ENCODE measurements at regions not wholly inside any gene's neighbourhood (a gene's known extent, or its start where the extent isn't known, plus 50 kb on each side); places are given as distances from the start of the nearest gene placed in this dataset.

GRCh38 chr4:147363514-147363913 lies 117.4 kb upstream of the EDNRA start:
- no peak overlapping the region for H3K4me3 Mint-ChIP-seq
- H3K27ac Mint-ChIP-seq, result no peak overlapping the region
- no peaks in the 10 kb centered on the region for H3K27me3 Mint-ChIP-seq
- no peaks in the 10 kb centered on the region for H3K4me1 Mint-ChIP-seq (ENCODE audit: low read depth)
- no peaks in the 10 kb centered on the region for H3K9me3 Mint-ChIP-seq
- no peaks in the 10 kb centered on the region for H3K36me3 Mint-ChIP-seq (ENCODE audit: low read depth)

GRCh38 chr4:147365396-147365795 lies 115.5 kb upstream of the EDNRA start:
- Mint-ChIP-seq H3K4me1 (ENCODE audit: low read depth) (no peaks in the 10 kb centered on the region), H3K36me3 (ENCODE audit: low read depth) (no peaks in the 10 kb centered on the region), H3K4me3 (no peak overlapping the region), H3K27me3 (no peaks in the 10 kb centered on the region), H3K27ac (no peak overlapping the region), H3K9me3 (no peaks in the 10 kb centered on the region)

- Mint-ChIP-seq H3K4me1 (ENCODE audit: low read depth) (no peaks in the 10 kb centered on the region), H3K27me3 (no peaks in the 10 kb centered on the region), H3K36me3 (ENCODE audit: low read depth) (no peaks in the 10 kb centered on the region), H3K4me3 (no peak overlapping the region), H3K27ac (no peak overlapping the region), H3K9me3 (no peaks in the 10 kb centered on the region)
Measured at GRCh38 chr4:147366164-147366563, 114.7 kb upstream of the EDNRA start.

GRCh38 chr4:147367891-147368290 lies 113.0 kb upstream of the EDNRA start:
- Mint-ChIP-seq H3K27me3 (no peaks in the 10 kb centered on the region), H3K27ac (no peak overlapping the region), H3K4me3 (no peak overlapping the region), H3K4me1 (ENCODE audit: low read depth) (no peaks in the 10 kb centered on the region), H3K9me3 (no peaks in the 10 kb centered on the region), H3K36me3 (ENCODE audit: low read depth) (no peaks in the 10 kb centered on the region)

GRCh38 chr4:147368948-147369347 lies 111.9 kb upstream of the EDNRA start:
- Mint-ChIP-seq H3K27me3 (no peaks in the 10 kb centered on the region), H3K36me3 (ENCODE audit: low read depth) (no peaks in the 10 kb centered on the region), H3K4me3 (no peak overlapping the region)

GRCh38 chr4:147370473-147370872 lies 110.4 kb upstream of the EDNRA start:
- Mint-ChIP-seq H3K4me1 (ENCODE audit: low read depth) (no peaks in the 10 kb centered on the region), H3K4me3 (no peak overlapping the region), H3K27ac (no peak overlapping the region), H3K9me3 (no peaks in the 10 kb centered on the region), H3K36me3 (ENCODE audit: low read depth) (no peaks in the 10 kb centered on the region), H3K27me3 (no peaks in the 10 kb centered on the region)

More at GRCh38 chr4:147368948-147369347, 111.9 kb upstream of the EDNRA start:
- Mint-ChIP-seq H3K27ac (no peak overlapping the region), H3K9me3 (no peaks in the 10 kb centered on the region), H3K4me1 (ENCODE audit: low read depth) (no peaks in the 10 kb centered on the region)

- Mint-ChIP-seq H3K4me1 (ENCODE audit: low read depth) (no peaks in the 10 kb centered on the region), H3K9me3 (no peaks in the 10 kb centered on the region), H3K27ac (no peak overlapping the region), H3K36me3 (ENCODE audit: low read depth) (no peaks in the 10 kb centered on the region), H3K4me3 (no peak overlapping the region), H3K27me3 (no peaks in the 10 kb centered on the region)
Measured at GRCh38 chr4:147370881-147371280, 110.0 kb upstream of the EDNRA start.

- H3K36me3 Mint-ChIP-seq (ENCODE audit: low read depth), result no peaks in the 10 kb centered on the region
- H3K4me1 Mint-ChIP-seq (ENCODE audit: low read depth), result no peaks in the 10 kb centered on the region
- peaks cover 4% of the 10 kb centered on the region for H3K27me3 Mint-ChIP-seq
- H3K4me3 Mint-ChIP-seq, result no peak overlapping the region
- H3K9me3 Mint-ChIP-seq, result no peaks in the 10 kb centered on the region
- no peak overlapping the region for H3K27ac Mint-ChIP-seq
Measured at GRCh38 chr4:147371661-147372060, 109.2 kb upstream of the EDNRA start.

GRCh38 chr4:147378780-147379179 lies 102.1 kb upstream of the EDNRA start:
- no peak overlapping the region for H3K27ac Mint-ChIP-seq
- peaks cover 4% of the 10 kb centered on the region for H3K27me3 Mint-ChIP-seq
- no peaks in the 10 kb centered on the region for H3K36me3 Mint-ChIP-seq (ENCODE audit: low read depth)
- H3K9me3 Mint-ChIP-seq, result peaks cover 5% of the 10 kb centered on the region
- no peak overlapping the region for H3K4me3 Mint-ChIP-seq
- no peaks in the 10 kb centered on the region for H3K4me1 Mint-ChIP-seq (ENCODE audit: low read depth)

GRCh38 chr4:147381749-147382148 lies 99.1 kb upstream of the EDNRA start:
- no peak overlapping the region for H3K4me3 Mint-ChIP-seq
- H3K4me1 Mint-ChIP-seq (ENCODE audit: low read depth), result no peaks in the 10 kb centered on the region
- H3K27ac Mint-ChIP-seq, result no peak overlapping the region
- H3K9me3 Mint-ChIP-seq, result peaks cover 5% of the 10 kb centered on the region
- no peaks in the 10 kb centered on the region for H3K27me3 Mint-ChIP-seq
- no peaks in the 10 kb centered on the region for H3K36me3 Mint-ChIP-seq (ENCODE audit: low read depth)

GRCh38 chr4:147388018-147388417 lies 92.9 kb upstream of the EDNRA start:
- H3K4me3 Mint-ChIP-seq, result no peak overlapping the region
- no peaks in the 10 kb centered on the region for H3K4me1 Mint-ChIP-seq (ENCODE audit: low read depth)
- H3K36me3 Mint-ChIP-seq (ENCODE audit: low read depth), result no peaks in the 10 kb centered on the region
- H3K27ac Mint-ChIP-seq, result no peak overlapping the region
- no peaks in the 10 kb centered on the region for H3K27me3 Mint-ChIP-seq
- peaks cover 4% of the 10 kb centered on the region for H3K9me3 Mint-ChIP-seq

GRCh38 chr4:147396105-147396504 lies 84.8 kb upstream of the EDNRA start:
- H3K9me3 Mint-ChIP-seq, result peaks cover 3% of the 10 kb centered on the region
- no peaks in the 10 kb centered on the region for H3K27me3 Mint-ChIP-seq
- no peak overlapping the region for H3K4me3 Mint-ChIP-seq
- H3K36me3 Mint-ChIP-seq (ENCODE audit: low read depth), result no peaks in the 10 kb centered on the region
- no peaks in the 10 kb centered on the region for H3K4me1 Mint-ChIP-seq (ENCODE audit: low read depth)
- H3K27ac Mint-ChIP-seq, result no peak overlapping the region

GRCh38 chr4:147398556-147398955 lies 82.3 kb upstream of the EDNRA start:
- H3K27me3 Mint-ChIP-seq, result no peaks in the 10 kb centered on the region
- H3K4me3 Mint-ChIP-seq, result no peak overlapping the region
- H3K27ac Mint-ChIP-seq, result no peak overlapping the region
- no peaks in the 10 kb centered on the region for H3K4me1 Mint-ChIP-seq (ENCODE audit: low read depth)
- H3K36me3 Mint-ChIP-seq (ENCODE audit: low read depth), result no peaks in the 10 kb centered on the region
- peaks cover 2% of the 10 kb centered on the region for H3K9me3 Mint-ChIP-seq

- H3K27me3 Mint-ChIP-seq, result no peaks in the 10 kb centered on the region
- no peaks in the 10 kb centered on the region for H3K36me3 Mint-ChIP-seq (ENCODE audit: low read depth)
- H3K27ac Mint-ChIP-seq, result no peak overlapping the region
- H3K4me3 Mint-ChIP-seq, result no peak overlapping the region
- no peaks in the 10 kb centered on the region for H3K9me3 Mint-ChIP-seq
- H3K4me1 Mint-ChIP-seq (ENCODE audit: low read depth), result no peaks in the 10 kb centered on the region
Measured at GRCh38 chr4:147400721-147401120, 80.2 kb upstream of the EDNRA start.

- Mint-ChIP-seq H3K27ac (no peak overlapping the region), H3K4me3 (no peak overlapping the region)
Measured at GRCh38 chr4:147401221-147401620, 79.7 kb upstream of the EDNRA start.

GRCh38 chr4:147407261-147408045 lies 73.4 kb upstream of the EDNRA start:
- Mint-ChIP-seq H3K27ac (no peak overlapping the region), H3K9me3 (no peaks in the 10 kb centered on the region), H3K4me1 (ENCODE audit: low read depth) (no peaks in the 10 kb centered on the region), H3K36me3 (ENCODE audit: low read depth) (no peaks in the 10 kb centered on the region), H3K4me3 (no peak overlapping the region), H3K27me3 (no peaks in the 10 kb centered on the region)

More at GRCh38 chr4:147401221-147401620, 79.7 kb upstream of the EDNRA start:
- Mint-ChIP-seq H3K4me1 (ENCODE audit: low read depth) (no peaks in the 10 kb centered on the region), H3K27me3 (no peaks in the 10 kb centered on the region), H3K36me3 (ENCODE audit: low read depth) (no peaks in the 10 kb centered on the region), H3K9me3 (no peaks in the 10 kb centered on the region)

All from stimulated activated naive CD8-positive, alpha-beta T cell treated with anti-CD3 and anti-CD28 coated beads, Interleukin-15, Interleukin-2, amounts not matched to agents 100 ng/mL and 50 ng/mL, for 24 hours (primary cell).